GM21619 (cell line): ENCODE measurements at regions not wholly inside any gene's neighbourhood (a gene's known extent, or its start where the extent isn't known, plus 50 kb on each side); places are given as distances from the start of the nearest gene placed in this dataset.

Source experiments
- ATAC-seq: cut with Tn5 transposase; IDR thresholded peaks from one replicate; pipeline ENCODE4 v1.9.1; 2021; ENCODE audit not compliant: unreplicated experiment

- no peak for ATAC-seq
Observed at GRCh38 chr4:132506568-132506967, 642.5 kb upstream of the PCDH10 start.

- ATAC-seq: no peak
Observed at GRCh38 chr4:132513491-132513890, 635.6 kb upstream of the PCDH10 start.

GRCh38 chr4:132526652-132527051, 622.4 kb upstream of the PCDH10 start:
- ATAC-seq: no peak

- no peak for ATAC-seq
Observed at GRCh38 chr4:132527817-132528216, 621.3 kb upstream of the PCDH10 start.

- ATAC-seq: no peak
Observed at GRCh38 chr4:132530861-132531260, 618.2 kb upstream of the PCDH10 start.

- no peak for ATAC-seq
Observed at GRCh38 chr4:132540268-132540667, 608.8 kb upstream of the PCDH10 start.

- no peak for ATAC-seq
Observed at GRCh38 chr4:132540797-132541196, 608.3 kb upstream of the PCDH10 start.

GRCh38 chr4:132542228-132542627, 606.9 kb upstream of the PCDH10 start:
- no peak for ATAC-seq

GRCh38 chr4:132548463-132548862, 600.6 kb upstream of the PCDH10 start:
- ATAC-seq: no peak

- no peak for ATAC-seq
Observed at GRCh38 chr4:132556316-132556715, 592.8 kb upstream of the PCDH10 start.

- no peak for ATAC-seq
Observed at GRCh38 chr4:132557660-132558059, 591.4 kb upstream of the PCDH10 start.

- no peak for ATAC-seq
Observed at GRCh38 chr4:132564920-132565319, 584.2 kb upstream of the PCDH10 start.

GRCh38 chr4:132565542-132565941, 583.6 kb upstream of the PCDH10 start:
- no peak for ATAC-seq

GRCh38 chr4:132572210-132572609, 576.9 kb upstream of the PCDH10 start:
- ATAC-seq: no peak

GRCh38 chr4:132587626-132588025, 561.5 kb upstream of the PCDH10 start:
- ATAC-seq: no peak

GRCh38 chr4:132592340-132592739, 556.8 kb upstream of the PCDH10 start:
- ATAC-seq: no peak

GRCh38 chr4:132592850-132593249, 556.2 kb upstream of the PCDH10 start:
- no peak for ATAC-seq

- no peak for ATAC-seq
Observed at GRCh38 chr4:132593717-132594400, 555.2 kb upstream of the PCDH10 start.

- ATAC-seq: no peak
Observed at GRCh38 chr4:132596186-132596585, 552.9 kb upstream of the PCDH10 start.

GRCh38 chr4:132605551-132605950, 543.5 kb upstream of the PCDH10 start:
- ATAC-seq: no peak

- ATAC-seq: no peak
Observed at GRCh38 chr4:132614682-132615081, 534.4 kb upstream of the PCDH10 start.

- ATAC-seq: no peak
Observed at GRCh38 chr4:132619968-132620367, 529.1 kb upstream of the PCDH10 start.
